Panc1 (cell line): ENCODE measurements at regions not wholly inside any gene's neighbourhood (a gene's known extent, or its start where the extent isn't known, plus 50 kb on each side); places are given as distances from the start of the nearest gene placed in this dataset.
A peak's percentile ranks its signal among the peaks of the same experiment; 100 is the strongest.

Experiments used
- ATAC-seq: fragments of 200-7000 bp; cut with Tn5 transposase; 2 replicates; pipeline ENCODE4 v1.9.1; 2020; ENCODE audit warnings: mild to moderate bottlenecking, moderate library complexity
- BruUV-seq: library from RNA; stranded (reverse); fragments of 400-500 nt; replicated peaks from 2 replicates; lab custom pipeline; 2021; lab: Mats Ljungman, UMichigan
- CTCF ChIA-PET: fragments of 300-600 bp; sonication (Branson Sonifier 250); formaldehyde crosslinking; loops from one replicate; lab custom pipeline; 2022; ENCODE audit warnings: antibody characterized with exemption; lab: Charles Lee
- POLR2A ChIA-PET: fragments of 300-600 bp; sonication (Branson Sonifier 250); formaldehyde crosslinking; loops from one replicate; lab custom pipeline; 2022; ENCODE audit warnings: antibody characterized with exemption; lab: Charles Lee
- DNase-seq: peaks from one replicate; pipeline ENCODE4 v3.0.0-alpha.2; 2010; ENCODE audit warnings: low read depth, low spot score
- H3K27ac ChIP-seq: 2 replicates; pipeline ENCODE4 v1.5.1; 2011; ENCODE audit warnings: mild to moderate bottlenecking, low read length, inconsistent platforms
- H3K27me3 ChIP-seq: fragments of 200-500 bp; sonication (Bioruptor generic); 2 replicates; pipeline ENCODE4 v1.6.0; 2014; ENCODE audit warnings: low read length, inconsistent platforms; ENCODE audit not compliant: control insufficient read depth, insufficient read depth
- H3K36me3 ChIP-seq: fragments of 200-500 bp; sonication (Bioruptor generic); 2 replicates; pipeline ENCODE4 v1.5.1; 2014; ENCODE audit warnings: inconsistent platforms, mild to moderate bottlenecking, low read length, moderate library complexity; ENCODE audit not compliant: control insufficient read depth, insufficient read depth
- H3K4me1 ChIP-seq: 2 replicates; pipeline ENCODE4 v1.5.1; 2011; ENCODE audit warnings: inconsistent platforms, mild to moderate bottlenecking, low read length, moderate library complexity; ENCODE audit not compliant: control insufficient read depth, insufficient read depth
- H3K4me3 ChIP-seq, 2 experiments: 2 replicates each; pipeline ENCODE4 v1.5.1; 2011 to 2012; ENCODE audit warnings: low read depth in 2 of 2, low read length in 2 of 2, mild to moderate bottlenecking in 2 of 2, inconsistent platforms in 1 of 2, moderate library complexity in 1 of 2
- H3K9me3 ChIP-seq: fragments of 200-500 bp; sonication (Bioruptor generic); 2 replicates; pipeline ENCODE4 v1.5.1; 2014; ENCODE audit warnings: low read depth, mild to moderate bottlenecking, inconsistent platforms, low read length, moderate library complexity; ENCODE audit not compliant: control insufficient read depth, insufficient read depth
- CTCF ChIP-seq: fragments of 450-650 bp; IDR thresholded peaks from 2 replicates; pipeline ENCODE4 v1.5.1; 2017; ENCODE audit warnings: mild to moderate bottlenecking
- POLR2AphosphoS5 ChIP-seq: IDR thresholded peaks from 2 replicates; pipeline ENCODE4 v1.6.1; 2012; ENCODE audit warnings: mild to moderate bottlenecking, low read depth, low read length, moderate library complexity
- SIN3A ChIP-seq: IDR thresholded peaks from 2 replicates; pipeline ENCODE4 v1.6.1; 2012; ENCODE audit warnings: low read depth, mild to moderate bottlenecking, low read length, moderate library complexity, borderline replicate concordance; ENCODE audit not compliant: insufficient read depth
- TCF7L2 ChIP-seq: IDR thresholded peaks from 2 replicates; pipeline ENCODE4 v1.6.1; 2011; ENCODE audit warnings: mild to moderate bottlenecking, low read depth, low read length, inconsistent platforms
- in situ Hi-C: cut with HindIII; loops from 2 replicates; pipeline ENCODE4 v1.10.0; 2016; ENCODE audit warnings: low sequenced_read_pairs, low pct_unique_long_range_greater_than_20kb
- intact Hi-C: fragments of 100-400 bp; cut with micrococcal nuclease; formaldehyde crosslinking; loops from one replicate; pipeline ENCODE4 v1.10.0; 2022; ENCODE audit not compliant: unreplicated experiment
- TF ChIP-seq, protein P1 (sequence below), 2 experiments: IDR thresholded peaks; 2 replicates each; pipeline ENCODE4 v1.6.1; 2011 to 2012; ENCODE audit warnings: low read depth in 2 of 2, control low read depth in 1 of 2, low read length in 1 of 2, mild to moderate bottlenecking in 1 of 2, moderate library complexity in 1 of 2; ENCODE audit not compliant: insufficient read depth in 1 of 2

DNA sequence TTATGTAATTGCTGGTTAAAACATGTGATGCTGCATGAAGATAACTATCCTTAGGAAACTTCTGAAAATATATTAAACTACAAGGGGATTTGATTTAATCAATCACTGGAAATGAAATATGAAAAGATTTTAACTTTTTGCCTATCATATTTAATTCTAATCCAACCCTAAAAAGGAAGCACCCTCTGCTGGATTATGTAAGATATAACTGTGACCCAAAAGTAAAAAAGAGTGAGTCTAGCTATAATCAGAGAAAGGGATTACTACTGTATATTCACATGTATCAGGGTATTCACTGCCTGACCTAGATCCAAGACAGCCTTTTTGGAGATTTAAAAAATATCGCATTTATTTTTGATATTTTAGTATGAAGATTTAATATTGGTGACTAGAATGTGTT lies 295.5 kb downstream of the MDFIC start:
- Histone ChIP-seq H3K9me3 (no peaks in the 10 kb centered on the region), H3K27ac (no peak overlapping the region), H3K36me3 (no peaks in the 10 kb centered on the region), H3K27me3 (no peaks in the 10 kb centered on the region), H3K4me3 (no peak overlapping the region), H3K4me1 (no peaks in the 10 kb centered on the region)
- intact Hi-C loops (no loop called here), in situ Hi-C loops (no loop called here)
- BruUV-seq: no TSS peak
- TF ChIP-seq, protein P1, sequence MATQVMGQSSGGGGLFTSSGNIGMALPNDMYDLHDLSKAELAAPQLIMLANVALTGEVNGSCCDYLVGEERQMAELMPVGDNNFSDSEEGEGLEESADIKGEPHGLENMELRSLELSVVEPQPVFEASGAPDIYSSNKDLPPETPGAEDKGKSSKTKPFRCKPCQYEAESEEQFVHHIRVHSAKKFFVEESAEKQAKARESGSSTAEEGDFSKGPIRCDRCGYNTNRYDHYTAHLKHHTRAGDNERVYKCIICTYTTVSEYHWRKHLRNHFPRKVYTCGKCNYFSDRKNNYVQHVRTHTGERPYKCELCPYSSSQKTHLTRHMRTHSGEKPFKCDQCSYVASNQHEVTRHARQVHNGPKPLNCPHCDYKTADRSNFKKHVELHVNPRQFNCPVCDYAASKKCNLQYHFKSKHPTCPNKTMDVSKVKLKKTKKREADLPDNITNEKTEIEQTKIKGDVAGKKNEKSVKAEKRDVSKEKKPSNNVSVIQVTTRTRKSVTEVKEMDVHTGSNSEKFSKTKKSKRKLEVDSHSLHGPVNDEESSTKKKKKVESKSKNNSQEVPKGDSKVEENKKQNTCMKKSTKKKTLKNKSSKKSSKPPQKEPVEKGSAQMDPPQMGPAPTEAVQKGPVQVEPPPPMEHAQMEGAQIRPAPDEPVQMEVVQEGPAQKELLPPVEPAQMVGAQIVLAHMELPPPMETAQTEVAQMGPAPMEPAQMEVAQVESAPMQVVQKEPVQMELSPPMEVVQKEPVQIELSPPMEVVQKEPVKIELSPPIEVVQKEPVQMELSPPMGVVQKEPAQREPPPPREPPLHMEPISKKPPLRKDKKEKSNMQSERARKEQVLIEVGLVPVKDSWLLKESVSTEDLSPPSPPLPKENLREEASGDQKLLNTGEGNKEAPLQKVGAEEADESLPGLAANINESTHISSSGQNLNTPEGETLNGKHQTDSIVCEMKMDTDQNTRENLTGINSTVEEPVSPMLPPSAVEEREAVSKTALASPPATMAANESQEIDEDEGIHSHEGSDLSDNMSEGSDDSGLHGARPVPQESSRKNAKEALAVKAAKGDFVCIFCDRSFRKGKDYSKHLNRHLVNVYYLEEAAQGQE (IDR thresholded peaks at IDR 0.05; ENCODE audit: insufficient read depth in 1 of 2, low read depth in 2 of 2, low read length in 1 of 2): no peak
- peak; percentile 18; the same call in 1 of the 2 replicates for TF ChIP-seq CTCF
- ATAC-seq (no peak), DNase-seq (no peak)
- POLR2A ChIA-PET: no interaction called here
- CTCF ChIA-PET: no interaction called here

- no peaks in the 10 kb centered on the region for H3K27me3 ChIP-seq
- ChIA-PET POLR2A (no interaction called here), CTCF (interaction anchor here (0.7 kb wide), 1 partner anchor 351 kb away, joined by 3 read pairs; no protein-coding TSS in a partner anchor)
- in situ Hi-C loops: no loop called here
- intact Hi-C loops: no loop called here
- no peak overlapping the region for H3K27ac ChIP-seq
- no peaks in the 10 kb centered on the region for H3K4me1 ChIP-seq
- DNase-seq (no peak), ATAC-seq (no peak)
- no peaks in the 10 kb centered on the region for H3K9me3 ChIP-seq
- no peak overlapping the region for H3K4me3 ChIP-seq
- no TSS peak for BruUV-seq
- H3K36me3 ChIP-seq: no peaks in the 10 kb centered on the region
- TF ChIP-seq POLR2AphosphoS5 (no peak), SIN3A (no peak), TCF7L2 (no peak), CTCF (no peak)
- TF ChIP-seq, protein P1 (IDR thresholded peaks at IDR 0.05; ENCODE audit: insufficient read depth in 1 of 2, low read depth in 2 of 2, low read length in 1 of 2): no peak
Observed at GRCh38 chr7:115216652-115217051, 294.8 kb downstream of the MDFIC start.
